GM18505 (cell line): ENCODE measurements at regions not wholly inside any gene's neighbourhood (a gene's known extent, or its start where the extent isn't known, plus 50 kb on each side); places are given as distances from the start of the nearest gene placed in this dataset.
"Not testable (repeated sequence)": the region's sequence is repeated elsewhere in the genome, so short reads cannot be mapped to it uniquely, and the experiment has no call there.

Source experiments
- ATAC-seq: cut with Tn5 transposase; IDR thresholded peaks from one replicate; pipeline ENCODE4 v1.9.1; 2021; ENCODE audit not compliant: unreplicated experiment
- POLR2A ChIP-seq: IDR thresholded peaks from 4 replicates; pipeline ENCODE4 v1.6.1; 2011; ENCODE audit warnings: borderline replicate concordance; ENCODE audit not compliant: insufficient read depth, insufficient read length; ENCODE audit errors: extremely low read depth

DNA sequence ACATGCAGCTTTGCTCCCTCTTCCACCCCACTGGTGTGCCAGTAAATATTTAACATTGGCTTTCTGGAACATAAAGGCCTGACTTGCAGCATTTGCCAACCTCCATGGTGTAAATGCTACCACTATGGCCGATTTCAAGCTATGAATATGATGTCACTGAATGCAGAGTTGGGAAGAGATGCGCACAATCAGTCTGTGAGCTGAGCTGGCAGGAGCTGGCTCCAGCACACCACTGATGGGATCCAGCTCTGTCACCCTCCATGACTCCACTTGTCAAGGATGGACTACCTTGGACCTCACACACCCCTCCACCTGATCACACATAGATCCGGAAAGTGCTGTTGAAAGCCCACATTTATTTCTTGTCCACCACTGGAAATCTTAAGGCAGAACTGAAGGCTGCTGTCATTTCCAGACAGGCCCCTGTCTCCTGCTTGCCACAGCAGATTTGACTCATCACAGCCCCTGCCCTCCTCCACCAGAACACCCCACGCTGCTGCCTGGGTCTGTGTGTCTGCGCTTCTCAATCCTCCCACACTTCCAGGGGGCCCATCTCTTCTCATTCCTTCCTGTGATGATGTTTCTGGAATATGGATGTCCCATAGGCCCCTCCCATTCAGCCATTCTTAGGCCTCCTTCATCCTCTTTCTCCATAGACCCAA is 82.2 kb upstream of the BCAR3 start:
- no peak for ATAC-seq

GRCh38 chr1:93758842-93759515 is 77.3 kb upstream of the BCAR3 start:
- TF ChIP-seq POLR2A, result no peak
- ATAC-seq, result no peak

More for the DNA sequence above, 82.2 kb upstream of the BCAR3 start:
- no peak for TF ChIP-seq POLR2A

GRCh38 chr1:93757256-93758036 is 75.8 kb upstream of the BCAR3 start:
- no peak for ATAC-seq
- TF ChIP-seq POLR2A, result no peak

DNA sequence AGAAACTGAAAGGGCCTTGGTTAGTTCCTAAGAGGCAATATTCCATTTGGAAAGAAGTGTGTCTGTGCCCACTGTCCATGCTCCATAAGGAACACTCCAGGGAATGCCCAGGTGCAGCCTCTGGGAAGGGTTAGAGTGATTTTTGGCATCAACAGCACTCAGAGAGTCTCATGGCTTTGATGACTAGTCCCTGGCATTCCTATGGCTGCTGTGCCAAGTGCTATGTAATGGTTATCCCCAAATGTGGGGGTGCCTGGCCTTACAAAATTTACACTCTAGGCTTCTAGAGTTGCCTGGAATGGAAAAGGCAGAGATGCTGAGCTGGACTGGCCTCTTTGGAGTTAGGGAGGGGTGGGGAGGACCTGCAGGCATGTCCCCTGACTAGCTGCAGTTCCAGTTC is 75.0 kb upstream of the BCAR3 start:
- no peak for ATAC-seq
- TF ChIP-seq POLR2A, result no peak

DNA sequence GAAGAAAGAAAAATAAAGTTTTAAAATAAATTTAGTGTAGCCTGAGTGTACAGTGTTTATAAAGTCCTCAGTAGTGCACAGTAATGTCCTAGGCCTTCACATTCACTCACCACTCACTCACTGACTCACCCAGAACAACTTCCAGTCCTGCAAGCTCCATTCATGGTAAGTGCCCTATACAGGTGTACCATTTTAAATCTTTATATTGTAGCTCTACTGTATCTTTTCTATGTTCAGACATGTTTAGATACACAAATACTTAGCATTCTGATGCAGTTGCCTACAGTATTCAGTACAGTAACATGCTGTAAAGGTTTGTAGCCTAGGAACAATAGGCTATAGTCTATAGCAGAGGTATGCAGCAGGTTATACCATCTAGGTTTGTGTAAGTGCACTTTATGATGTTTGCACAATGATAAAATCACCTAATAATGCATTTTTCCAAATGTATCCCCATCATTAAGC is 73.6 kb upstream of the BCAR3 start:
- ATAC-seq, result not testable (repeated sequence)

DNA sequence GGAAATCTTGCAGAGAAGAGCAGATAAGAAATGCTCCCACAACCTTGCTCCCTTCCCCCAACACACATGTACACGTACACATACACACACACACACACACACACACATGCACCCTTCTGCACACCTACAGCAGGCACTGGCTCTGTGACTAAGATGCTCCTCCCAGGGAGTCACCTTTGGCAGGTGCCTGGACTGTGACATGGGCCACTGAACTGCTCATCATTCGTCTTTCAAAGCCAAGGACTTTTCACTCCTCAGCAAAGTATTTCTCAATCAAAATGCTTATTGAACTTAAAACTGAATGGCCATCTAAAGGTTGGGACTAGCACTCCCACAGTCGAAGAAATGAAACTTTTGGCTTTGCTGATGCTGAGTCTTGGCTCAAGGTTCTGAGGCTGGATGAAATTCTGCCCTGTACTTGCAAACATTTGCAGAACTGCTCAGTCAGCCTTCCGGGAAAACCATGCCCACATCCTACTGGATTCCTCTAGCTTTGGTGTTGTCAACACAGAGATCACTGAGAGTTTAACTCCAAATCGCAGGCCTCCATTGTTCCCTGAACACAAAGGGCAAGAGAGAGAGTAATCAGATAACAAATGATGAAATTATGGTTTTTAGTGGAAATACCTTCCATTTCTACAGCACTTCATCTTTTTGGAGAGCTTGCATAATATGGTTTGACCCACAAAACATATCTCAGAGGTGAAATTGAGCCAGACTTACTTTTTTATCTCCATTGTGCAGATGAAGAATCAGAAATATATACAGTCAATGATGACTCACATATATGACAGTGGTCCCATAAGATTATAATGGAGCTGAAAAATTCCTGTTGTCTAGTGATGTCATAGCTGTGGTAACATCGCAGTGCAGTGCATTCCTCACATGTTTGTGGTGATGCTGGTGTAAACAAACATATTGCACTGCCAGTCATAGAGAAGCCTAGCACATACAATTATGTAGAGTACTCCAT is 72.4 kb upstream of the BCAR3 start:
- ATAC-seq, result no peak
- TF ChIP-seq POLR2A, result no peak

- no peak for ATAC-seq
- no peak for TF ChIP-seq POLR2A
Observed at GRCh38 chr1:93751377-93752250, 70.0 kb upstream of the BCAR3 start.

- ATAC-seq, result no peak
- TF ChIP-seq POLR2A, result no peak
Observed at GRCh38 chr1:93750955-93751354, 69.3 kb upstream of the BCAR3 start.

- peak; percentile 41 for ATAC-seq
- no peak for TF ChIP-seq POLR2A
Observed at GRCh38 chr1:93749894-93750301, 68.3 kb upstream of the BCAR3 start.

- TF ChIP-seq POLR2A, result no peak
- peak; percentile 10 for ATAC-seq
Observed at GRCh38 chr1:93749487-93749886, 67.8 kb upstream of the BCAR3 start.

- no peak for ATAC-seq
- no peak for TF ChIP-seq POLR2A
Observed at GRCh38 chr1:93746021-93746812, 64.6 kb upstream of the BCAR3 start.
